ENCODE measurements at regions not wholly inside any gene's neighbourhood (a gene's known extent, or its start where the extent isn't known, plus 50 kb on each side); places are given as distances from the start of the nearest gene placed in this dataset.
"Not testable (repeated sequence)": the region's sequence is repeated elsewhere in the genome, so short reads cannot be mapped to it uniquely, and the experiment has no call there.

DNA sequence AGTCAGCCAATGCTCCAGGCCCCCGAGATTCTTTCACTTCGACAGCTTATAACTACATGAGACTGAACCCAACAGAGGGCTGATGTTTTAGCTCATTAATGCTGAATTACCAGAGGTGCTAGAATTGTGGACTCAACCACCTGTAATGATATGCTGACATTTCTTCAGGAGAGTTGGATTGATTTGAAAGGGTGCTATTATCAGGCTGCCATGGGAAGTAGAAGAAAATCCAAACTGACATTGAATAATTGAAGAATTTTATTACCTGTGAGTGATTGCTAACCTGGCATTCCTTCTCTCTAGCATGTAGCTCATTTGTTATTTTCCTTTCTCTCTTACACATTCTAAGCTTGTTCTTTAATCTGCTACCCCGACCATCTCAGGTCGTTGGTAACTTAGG, 488.8 kb downstream of the PID1 start:
- no peak for DNase-seq

DNA sequence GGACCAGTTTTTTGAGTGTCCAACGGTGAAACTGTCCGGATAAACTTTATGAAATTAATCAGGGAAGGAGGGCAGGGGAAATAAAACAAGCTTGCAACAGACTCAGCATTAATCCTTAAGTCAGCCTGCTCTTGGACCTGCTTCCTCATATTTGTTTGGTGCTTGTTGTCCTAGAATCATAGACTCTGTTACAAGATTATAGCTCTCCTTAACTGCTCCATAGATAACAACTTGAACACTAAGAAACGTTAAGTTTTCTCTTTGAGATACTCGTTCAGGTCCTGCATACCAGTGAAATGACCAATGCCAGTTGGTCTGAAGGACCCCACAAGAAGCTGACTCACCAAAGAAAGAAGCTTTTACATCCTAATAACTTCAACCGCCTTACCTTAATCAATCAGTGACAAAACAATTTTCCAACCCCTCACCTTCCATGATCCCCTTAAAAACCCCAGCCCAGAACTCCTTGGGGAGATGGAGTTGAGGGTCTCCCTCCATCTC, 493.2 kb downstream of the PID1 start:
- DNase-seq, result no peak

DNA sequence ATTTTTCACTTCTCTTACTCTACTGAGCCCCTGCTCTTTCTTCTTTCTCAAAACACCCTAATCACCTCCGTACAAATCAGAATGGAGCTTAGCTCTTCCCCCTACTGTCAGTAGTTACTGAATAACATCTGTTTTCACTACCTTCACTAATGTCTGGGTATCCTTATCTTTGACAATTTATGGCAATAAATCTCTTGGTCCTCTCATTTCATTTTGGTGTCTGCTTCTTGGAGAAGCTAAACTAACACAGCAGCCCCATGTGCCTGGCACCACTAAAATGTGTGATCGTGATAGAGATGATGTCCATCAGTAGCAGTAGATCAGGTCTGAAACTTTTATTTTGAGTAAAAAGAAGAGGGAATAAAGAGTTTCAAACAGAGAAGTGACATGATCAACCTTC, 496.5 kb downstream of the PID1 start:
- no peak for DNase-seq

DNA sequence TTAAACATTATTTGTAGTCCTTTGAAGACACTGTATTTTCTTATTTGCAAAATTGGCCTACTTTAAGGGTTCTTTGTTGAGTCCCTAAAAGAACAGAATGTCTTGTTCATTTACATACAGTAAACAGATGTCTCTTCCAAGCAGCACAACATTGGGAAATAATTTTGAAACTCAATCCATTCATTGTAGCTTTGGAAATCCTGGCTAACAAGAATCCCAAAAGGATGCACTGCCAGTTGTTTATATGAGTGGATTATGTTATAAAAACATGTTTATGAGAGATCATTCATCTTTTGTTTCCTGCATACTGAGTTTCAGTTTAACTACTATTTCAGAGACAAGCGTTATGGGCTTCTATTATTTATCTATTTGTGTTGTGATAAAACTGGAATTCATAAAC, 499.3 kb downstream of the PID1 start:
- no peak for DNase-seq

DNA sequence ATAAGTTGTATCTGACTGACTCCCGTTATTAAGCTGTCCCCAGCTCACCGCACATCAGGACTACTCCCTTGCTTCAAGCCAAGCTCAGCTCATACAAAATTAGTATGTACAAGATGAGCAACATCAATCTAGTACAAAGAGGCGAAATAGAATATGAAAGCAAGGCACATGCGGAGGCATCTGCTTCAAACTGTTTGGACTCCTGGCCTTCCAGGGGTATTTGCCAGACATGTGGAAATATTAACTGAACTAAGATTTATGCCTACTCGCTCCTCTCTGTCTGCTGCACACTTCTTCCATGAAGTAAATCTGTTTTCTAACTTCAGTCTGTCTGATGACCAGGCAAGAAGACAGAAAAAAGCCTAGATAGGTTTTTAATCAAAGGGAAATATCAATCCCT, 499.8 kb downstream of the PID1 start:
- DNase-seq, result no peak

DNA sequence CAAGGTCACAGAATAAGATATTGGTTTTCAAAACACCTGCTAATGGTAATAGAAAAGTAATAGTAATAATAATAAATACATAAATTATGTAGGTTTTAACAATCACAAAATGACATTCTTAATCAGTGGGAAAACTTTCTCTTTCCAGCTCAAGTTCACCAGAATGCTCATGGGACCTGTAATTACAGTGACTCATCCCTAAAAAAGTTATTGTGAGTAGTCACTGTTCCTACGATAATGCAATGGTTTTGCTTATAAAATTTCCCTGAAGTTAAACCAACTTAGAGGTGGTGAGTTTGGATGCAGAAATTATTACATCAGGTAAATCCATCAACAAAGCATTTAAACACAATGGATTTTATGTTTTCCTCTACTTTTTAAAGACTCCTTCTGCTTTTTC, 502.3 kb downstream of the PID1 start:
- DNase-seq, result no peak

DNA sequence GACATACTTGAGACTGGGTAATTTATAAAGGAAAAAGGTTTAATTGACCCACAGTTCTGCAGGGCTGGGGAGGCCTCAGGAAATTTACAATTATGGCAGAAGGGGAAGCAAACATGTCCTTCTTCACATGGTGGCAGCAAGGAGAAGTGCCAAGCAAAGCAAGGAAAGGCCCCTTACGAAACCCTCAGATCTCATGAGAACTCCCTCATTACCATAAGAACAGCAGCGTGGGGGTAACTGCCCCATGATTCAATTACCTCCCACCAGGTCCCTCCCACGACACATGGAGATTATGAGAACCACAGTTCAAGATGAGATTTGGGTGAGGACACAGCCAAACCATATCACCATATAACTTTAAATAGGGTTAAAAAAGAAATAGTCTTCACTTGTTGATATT, 502.9 kb downstream of the PID1 start:
- DNase-seq, result not testable (repeated sequence)

DNA sequence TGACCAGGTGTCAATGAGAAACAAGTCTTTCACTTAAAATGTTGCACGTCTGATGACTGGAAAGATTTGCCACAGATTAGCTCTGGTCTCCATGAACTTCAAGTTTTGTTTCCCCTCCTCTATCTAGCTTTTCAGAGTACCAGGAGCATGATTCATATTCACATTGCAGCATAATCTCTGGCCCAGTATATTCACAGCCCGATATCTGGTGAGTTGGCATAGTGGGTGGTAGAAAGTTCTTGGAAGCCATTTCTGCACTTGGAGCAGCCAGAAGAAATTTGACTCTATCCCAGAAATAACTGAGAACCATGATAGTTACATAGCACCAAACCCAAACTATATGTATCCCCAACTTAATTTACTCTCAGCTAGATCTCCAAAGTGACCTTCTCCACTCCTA, 503.9 kb downstream of the PID1 start:
- DNase-seq, result no peak

DNA sequence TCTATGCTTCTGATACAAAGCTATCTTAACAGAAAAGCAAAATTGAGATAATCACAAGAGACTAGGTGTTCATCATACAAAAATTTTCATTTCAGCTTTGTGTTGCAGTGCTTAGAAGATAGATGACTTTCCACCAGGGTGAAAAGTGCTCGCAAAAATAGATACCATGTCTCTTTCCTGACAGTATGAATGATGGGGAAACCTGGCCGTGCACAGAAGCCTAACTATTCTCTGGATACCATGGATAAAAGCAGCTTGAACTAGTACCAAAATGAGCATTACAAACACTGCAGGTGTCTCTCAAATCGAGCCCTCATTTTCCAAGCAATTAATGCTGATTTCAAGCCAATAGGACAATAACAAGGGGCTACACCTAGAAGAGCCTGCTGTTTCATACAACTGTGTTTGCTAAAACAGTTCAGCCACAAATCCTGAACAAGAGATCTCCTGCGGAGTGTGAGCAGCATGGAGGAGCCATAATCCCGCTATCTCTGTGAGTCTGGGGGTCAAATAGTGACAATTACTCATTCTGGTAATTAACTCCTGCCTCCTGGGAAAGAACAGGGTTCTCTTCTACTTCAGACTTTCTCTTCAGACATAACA, 507.6 kb downstream of the PID1 start:
- no peak for DNase-seq

DNA sequence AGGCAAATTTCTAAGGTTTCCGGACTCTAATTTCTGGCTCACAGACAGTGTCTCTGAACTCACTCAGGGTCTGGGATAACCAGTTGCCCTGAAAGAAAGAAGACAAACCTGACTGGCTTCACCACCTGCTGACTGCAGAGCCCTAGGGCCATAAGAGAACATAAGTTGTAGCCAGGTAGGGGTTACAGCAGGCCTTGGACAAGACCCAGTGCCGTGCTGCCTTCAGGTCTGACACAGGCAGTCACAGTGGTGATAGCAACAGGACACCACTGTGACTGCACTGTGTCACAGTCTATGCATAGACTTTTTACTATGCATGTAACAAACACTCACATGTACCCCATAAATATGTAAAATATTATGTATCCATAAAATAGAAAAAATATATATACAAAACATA, 508.5 kb downstream of the PID1 start:
- no peak for DNase-seq

DNA sequence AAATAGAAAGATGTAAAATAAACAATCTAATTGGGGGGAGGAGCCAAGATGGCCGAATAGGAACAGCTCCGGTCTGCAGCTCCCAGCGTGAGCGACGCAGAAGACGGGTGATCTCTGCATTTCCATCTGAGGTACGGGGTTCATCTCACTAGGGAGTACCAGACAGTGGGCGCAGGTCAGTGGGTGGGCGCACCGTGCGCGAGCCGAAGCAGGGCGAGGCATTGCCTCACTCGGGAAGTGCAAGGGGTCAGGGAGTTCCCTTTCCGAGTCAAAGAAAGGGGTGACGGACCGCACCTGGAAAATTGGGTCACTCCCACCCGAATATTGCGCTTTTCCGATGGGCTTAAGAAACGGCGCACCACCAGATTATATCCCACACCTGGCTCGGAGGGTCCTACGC, 515.4 kb downstream of the PID1 start:
- DNase-seq, result not testable (repeated sequence)

DNA sequence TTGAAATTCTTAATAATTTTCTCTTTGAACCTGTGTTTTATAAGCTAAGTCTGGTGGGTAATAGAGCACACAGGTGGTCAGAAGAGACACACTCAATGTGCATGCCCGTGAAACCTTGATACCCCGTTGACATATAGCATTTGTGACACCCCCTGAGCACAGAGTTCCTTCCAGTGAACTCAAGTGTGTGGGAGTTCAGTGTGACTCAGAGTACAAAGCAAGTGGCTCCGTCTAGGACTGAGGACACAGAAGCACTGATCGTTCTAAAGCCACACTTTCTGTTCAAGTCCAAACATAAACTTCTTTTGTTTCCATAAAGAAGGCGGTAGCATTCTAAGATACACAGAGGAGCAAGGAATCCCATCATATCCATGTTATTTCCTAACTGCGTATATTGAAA, 523.6 kb downstream of the PID1 start:
- no peak for DNase-seq

DNA sequence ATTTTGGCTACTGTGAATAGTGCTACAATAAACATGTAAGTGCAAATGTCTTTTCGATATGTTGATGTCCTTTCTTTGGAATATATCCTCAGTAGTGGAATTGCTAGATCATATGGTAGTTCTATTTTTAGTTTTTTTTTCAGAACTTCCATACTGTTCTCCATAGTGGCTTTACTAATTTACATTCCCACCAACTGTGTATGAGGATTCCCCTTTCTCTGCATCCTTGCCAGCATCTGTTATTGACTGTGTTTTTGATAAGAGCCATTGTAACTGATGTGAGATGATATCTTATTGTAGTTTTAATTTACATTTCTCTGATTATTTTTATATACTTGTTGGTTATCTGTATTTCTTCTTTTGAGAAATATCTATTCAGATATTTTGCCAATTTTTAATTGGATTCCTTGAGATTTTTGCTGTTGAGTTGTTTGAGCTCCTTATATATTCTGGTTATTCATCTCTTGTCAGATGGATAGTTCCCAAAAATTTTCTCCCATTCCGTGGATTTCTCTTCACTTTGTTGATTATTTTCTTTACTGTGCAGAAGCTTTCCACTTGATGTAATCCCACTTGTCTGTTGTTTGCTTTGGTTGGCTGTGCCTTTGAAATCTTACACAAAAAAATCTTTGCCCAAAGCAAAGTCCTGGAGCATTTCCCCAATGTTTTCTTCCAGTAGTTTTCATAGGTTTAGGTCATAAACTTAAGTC, 532.3 kb downstream of the PID1 start:
- no peak for DNase-seq

DNA sequence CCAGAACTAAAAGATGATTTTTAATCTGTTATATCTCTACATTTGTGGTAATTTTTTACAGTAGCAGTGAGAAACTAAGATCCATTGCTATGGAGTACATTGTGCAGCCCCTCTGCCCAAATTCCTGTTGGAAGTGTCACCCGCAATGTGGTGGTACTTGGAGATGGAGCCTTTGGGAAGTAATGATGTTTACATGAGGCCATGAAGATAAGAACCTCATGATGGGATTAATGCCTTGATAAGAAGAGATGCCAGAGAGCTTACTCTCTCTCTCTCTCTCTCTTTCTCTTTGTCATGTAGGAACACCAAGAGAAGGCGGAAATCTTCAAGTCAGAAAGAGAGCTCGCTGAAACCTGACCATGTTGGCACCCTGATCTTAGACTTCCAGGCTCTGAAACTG, 535.4 kb downstream of the PID1 start:
- no peak for DNase-seq

DNA sequence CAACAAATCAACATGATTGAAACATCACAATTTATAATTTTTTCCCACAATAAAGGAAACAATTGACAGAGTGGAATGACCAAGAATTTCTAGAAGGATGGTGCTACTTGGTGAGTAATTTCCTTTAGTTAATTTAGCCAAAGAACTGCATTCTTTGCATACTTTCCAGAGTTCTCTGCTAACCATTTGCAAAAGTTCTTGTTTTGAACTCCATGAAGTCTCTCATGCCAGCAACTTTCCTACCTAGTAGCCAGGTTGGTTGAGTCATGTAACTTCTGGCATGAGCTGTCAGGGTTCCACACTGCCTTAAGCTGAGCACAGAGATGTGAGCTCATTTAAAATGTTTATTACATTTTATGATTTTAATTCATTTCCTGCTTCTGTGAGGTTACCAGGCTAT, 539.6 kb downstream of the PID1 start:
- no peak for DNase-seq

DNA sequence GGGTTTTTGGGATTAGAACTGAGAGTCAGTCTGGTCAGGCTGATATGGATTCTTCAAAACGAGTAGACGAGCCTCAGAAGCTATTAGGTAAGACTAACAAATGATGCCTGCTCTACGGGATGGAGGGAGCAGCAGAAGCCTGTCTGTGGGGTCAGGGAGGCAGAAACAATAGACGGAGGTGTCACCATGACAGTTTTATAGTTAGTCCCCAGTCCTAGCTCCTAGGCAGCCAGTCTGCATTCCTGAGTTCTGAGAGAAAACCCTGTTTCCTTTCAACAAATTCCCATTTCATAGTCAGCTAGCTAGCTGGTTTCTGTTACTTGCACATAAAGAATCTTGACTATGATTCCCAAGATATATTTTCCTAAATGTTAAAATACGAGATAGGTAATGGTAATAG, 542.1 kb downstream of the PID1 start:
- no peak for DNase-seq

DNA sequence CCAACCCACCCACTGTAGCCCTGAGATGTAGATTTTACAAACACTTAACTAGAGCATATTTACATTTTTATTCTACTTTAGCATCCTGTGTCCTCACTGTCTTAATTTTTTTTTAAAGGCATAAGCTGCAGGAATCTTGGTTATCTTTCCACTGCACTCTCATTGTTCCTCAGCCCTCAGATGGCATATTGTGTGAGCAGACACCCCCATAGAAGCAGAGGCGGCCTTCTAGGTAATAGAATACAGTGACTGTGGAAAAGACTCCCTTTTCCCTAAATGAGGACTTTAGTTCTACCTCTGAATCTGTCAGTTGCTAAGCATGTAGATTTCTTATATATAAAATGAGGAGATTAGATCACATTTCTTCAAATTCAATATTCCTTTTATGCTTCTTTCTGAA, 543.5 kb upstream of the SPHKAP start:
- DNase-seq, result no peak

DNA sequence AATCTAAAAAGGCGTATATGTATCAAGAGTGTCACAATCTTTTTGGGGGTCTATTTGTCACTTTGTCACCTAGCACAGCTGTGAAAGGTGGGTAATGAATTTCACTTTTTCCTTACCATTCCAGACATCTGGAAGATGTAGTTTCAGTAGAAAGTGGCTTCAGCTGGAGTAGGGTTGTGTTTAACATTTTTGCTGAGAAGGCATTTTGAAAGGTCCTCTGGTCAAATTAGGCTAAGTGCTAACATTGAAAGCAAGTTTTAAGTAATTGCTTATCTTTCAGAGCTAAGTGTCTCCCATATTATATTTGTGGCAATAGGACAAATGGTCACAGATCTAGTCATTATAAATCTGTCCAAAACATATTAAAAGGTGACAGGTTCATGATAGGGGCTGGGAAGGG, 542.1 kb upstream of the SPHKAP start:
- no peak for DNase-seq

DNA sequence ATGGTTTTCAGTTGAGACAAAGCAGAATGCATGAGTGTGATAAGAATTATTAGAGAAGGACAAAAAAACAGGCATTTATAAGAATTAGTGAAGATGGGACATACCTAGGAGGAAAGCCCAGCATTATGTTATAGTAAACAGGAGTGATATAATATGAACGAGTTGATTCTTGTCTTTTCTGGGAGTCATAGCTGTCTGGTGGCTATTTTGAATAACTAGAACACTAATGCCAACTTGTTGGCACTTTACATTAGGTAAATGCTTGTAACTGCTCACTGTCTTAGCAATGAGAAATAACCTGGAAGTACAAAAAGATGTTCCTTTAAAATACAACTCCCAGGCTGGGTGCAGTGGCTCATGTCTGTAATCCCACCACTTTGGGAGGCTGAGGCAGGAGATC, 540.8 kb upstream of the SPHKAP start:
- DNase-seq, result no peak

DNA sequence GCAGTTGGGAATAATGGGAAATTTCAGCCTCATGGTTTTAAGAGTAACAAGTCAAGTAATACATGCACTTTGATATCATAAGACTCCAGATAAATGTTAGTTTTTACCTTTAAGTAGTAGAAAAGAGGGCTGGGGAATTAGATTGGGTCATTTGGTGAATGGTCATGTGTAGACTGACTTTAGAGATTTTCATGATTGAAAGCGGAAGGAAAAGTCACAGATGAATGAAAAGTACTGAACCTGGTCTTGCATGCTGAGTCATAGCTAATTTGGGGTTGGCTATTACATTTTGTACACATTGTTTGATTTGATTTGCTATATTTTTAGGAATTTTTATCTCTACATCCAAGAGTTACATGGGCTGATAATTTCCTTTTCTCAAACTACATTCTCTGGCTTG, 539.4 kb upstream of the SPHKAP start:
- no peak for DNase-seq

DNA sequence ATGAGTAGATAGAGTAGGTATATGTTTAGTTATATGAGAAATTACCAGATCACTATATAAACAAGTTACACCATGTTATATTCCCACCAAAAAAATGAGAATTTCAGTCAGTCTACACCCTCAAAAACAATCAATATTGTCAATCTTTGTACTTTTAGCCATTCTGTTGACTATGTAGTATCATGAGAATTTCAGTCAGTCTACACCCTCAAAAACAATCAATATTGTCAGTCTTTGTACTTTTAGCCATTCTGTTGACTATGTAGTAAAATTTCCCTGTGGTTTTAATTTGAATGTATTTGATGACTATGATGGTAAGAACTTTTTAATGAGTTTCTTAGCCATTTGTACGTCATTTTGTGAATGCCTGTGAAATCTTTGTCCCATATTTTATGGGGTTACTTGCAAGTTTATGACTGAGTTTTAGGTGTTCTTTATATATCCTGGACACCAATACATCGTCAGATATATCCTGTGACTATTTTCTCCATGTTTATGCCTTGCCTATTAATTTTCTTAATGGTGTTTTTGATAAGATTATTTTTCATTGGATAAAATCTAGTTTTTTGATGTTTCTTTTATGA, 528.4 kb upstream of the SPHKAP start:
- no peak for DNase-seq

DNA sequence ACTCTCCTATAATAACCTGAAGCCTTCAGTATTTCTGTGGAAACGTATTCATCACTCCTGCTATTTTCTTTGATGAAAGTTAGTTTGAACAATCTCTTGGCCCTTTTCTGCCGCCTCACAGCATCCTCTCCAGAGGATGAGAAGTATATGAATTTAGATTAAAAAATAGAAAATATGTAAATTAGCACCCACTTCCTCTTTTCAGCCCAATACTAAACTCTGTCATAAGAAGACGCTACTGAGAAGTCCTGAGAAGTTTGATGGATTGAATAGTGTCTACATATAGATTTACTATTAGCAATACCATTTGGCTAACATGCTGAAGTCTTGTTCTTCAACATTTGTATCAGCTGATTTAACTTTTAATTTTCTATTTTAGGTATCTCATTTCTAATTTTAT, 526.4 kb upstream of the SPHKAP start:
- DNase-seq, result no peak

DNA sequence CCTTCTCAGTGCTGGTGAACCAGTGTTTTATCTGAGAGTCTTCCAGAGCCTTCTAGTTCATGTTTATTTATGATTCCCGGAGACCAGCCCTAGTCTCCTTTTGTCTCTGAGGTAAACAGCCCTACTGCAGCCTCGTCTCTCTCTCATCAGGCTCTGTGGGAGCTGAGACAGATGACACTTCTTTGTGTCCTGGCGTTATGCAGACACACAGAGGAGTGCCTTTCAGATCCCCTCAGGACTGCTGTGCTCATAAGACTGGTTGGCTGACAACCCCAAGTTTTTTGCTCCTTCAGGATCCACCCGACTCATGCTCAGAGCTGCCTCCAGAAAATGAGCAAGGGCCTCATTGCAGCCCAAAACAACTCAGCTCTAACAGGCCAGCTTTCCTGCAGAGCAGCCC, 523.8 kb upstream of the SPHKAP start:
- DNase-seq, result no peak

DNA sequence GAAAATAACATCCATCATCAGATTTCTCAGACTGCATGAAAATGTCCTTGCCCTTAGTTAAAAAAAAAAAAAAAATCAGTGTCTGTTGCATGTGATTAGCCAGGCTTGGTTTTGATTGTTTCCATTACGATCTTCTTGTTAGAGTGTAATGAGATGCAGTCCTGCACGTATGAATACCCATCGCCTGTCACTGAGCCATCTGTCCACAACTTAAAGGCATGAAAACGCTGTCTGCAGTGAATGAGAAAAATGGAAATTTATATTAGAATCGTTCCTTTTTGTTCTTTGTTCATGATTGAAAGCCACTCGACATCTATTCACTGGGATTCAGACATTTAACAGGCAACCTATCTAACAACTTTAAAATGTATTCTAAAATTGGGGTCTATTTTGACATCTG, 521.7 kb upstream of the SPHKAP start:
- no peak for DNase-seq

DNA sequence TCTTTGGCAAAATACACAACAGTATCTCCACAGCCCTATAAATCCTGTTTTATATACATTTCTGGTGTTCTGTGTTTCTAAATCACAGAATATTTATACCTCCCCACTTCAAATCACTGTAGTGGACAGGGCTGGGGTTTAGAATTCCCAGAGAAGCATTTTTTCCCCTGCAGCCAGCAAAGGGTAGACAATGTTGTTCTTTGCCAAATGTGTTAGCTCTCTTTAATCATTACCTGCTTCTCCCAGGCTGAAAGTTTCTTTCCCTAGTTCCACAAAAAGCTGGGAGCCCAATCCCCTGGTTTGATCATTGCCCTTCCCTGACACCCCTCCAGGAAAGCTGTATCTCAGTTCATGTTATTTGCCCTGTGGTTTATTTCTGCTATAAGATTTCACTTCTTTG, 520.0 kb upstream of the SPHKAP start:
- no peak for DNase-seq
